Effector CD4-positive, alpha-beta T cell (primary cell): ENCODE measurements at regions not wholly inside any gene's neighbourhood (a gene's known extent, or its start where the extent isn't known, plus 50 kb on each side); places are given as distances from the start of the nearest gene placed in this dataset.

Experiments
- DNase-seq: peaks from one replicate; pipeline ENCODE4 v3.0.0-alpha.2; 2020

DNA sequence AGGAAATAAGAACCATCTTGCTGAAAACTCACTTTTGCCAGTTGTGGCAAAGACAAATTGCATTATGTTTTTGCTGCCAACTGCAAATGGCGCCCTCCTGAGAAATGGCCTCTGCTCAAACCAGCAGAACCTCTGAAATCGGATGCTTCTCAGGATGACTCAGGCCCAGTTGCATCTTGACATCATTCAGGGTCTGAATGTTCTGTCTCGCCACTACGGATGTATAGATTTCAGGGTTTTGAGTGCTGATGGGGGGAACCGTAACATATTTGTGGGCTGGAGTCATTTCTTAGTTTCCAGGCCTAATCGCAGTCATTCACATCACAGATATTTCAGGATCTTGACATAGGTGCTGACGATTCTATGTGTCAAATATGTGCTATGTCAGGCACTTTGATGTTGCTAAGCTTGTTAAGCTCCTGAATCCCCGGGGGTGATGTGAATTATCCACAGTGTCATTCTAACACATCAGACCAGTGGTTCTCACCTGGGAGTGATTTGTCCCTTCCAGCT is 207.1 kb downstream of the NFATC2 start:
- no peak for DNase-seq

DNA sequence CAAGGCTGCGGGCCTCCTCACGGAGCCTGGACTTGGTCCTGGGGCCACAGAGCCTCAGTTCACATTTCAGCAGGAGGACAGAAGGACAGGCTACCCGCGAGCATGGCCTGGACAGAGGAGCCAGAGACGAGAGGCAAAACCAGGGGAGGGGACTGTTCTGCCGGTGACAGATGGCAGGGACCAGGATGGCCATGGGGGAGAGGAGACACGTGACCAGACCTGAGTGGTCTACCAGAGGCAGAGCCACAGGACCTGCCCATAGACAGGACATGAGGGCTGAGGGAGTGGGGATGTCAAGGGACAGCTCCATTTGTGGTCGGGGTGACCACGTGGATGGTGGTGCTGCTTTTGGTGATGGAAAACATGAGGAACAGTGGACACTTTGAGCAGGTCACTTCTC is 207.9 kb downstream of the NFATC2 start:
- DNase-seq, result no peak

DNA sequence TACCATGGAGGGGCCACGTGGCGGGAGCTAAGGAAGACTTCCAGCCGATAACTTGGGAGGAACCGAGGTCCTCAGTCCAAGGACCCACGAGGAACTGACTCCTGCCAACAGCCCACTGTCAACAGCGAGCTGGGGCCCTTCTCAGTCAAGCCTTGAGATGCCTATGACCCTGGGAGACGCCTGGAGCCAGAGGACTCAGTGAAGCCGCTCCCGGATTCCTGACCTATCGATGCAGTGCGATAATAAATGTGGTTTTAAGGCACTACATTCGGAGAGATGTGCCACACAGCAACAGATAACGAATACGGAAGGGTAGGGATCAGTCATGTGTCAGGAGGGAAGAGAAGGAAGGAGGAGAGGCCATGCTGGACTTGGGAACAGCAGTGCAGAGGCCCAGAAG is 208.5 kb downstream of the NFATC2 start:
- DNase-seq, result no peak

GRCh38 chr20:51333446-51333845 is 209.1 kb downstream of the NFATC2 start:
- no peak for DNase-seq

- no peak for DNase-seq
Observed at GRCh38 chr20:51331481-51331880, 211.0 kb downstream of the NFATC2 start.

- DNase-seq, result no peak
Observed at GRCh38 chr20:51329845-51330244, 212.7 kb downstream of the NFATC2 start.

- no peak for DNase-seq
Observed at GRCh38 chr20:51327251-51327841, 215.2 kb downstream of the NFATC2 start.

- DNase-seq, result no peak
Observed at GRCh38 chr20:51326201-51326819, 216.2 kb downstream of the NFATC2 start.

DNA sequence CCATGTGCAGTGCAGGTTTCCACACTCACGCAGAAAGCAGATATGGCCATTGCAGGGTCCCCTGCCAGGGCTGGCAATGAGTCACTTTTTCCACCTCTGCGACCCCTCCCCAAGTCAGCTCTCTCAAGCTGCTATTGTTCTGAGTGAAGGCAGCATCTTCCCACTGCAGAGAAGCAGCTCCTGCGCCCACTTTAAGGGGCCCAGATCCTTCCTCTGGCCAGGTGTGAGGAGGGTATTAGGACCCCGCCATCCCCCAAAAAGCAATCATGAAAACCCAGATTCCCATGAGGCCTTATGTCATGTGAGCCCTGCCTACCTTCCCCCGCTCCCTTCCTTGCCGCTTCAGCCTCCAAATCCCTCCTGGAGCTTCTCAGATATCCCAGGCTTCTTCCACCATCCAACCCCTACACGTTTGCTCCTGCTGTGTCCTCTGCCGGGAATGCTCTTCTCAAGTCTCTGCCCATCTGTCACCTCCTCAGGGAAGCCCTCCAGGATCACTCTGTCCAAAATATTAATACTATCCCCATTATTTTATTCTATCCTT is 220.3 kb downstream of the NFATC2 start:
- DNase-seq, result no peak

- DNase-seq, result no peak
Observed at GRCh38 chr20:51321343-51322163, 221.0 kb downstream of the NFATC2 start.

- no peak for DNase-seq
Observed at GRCh38 chr20:51319522-51319921, 223.0 kb downstream of the NFATC2 start.

GRCh38 chr20:51318058-51318949 is 224.2 kb downstream of the NFATC2 start:
- peak; percentile 16 for DNase-seq

- DNase-seq, result no peak
Observed at GRCh38 chr20:51315390-51315789, 227.1 kb downstream of the NFATC2 start.

DNA sequence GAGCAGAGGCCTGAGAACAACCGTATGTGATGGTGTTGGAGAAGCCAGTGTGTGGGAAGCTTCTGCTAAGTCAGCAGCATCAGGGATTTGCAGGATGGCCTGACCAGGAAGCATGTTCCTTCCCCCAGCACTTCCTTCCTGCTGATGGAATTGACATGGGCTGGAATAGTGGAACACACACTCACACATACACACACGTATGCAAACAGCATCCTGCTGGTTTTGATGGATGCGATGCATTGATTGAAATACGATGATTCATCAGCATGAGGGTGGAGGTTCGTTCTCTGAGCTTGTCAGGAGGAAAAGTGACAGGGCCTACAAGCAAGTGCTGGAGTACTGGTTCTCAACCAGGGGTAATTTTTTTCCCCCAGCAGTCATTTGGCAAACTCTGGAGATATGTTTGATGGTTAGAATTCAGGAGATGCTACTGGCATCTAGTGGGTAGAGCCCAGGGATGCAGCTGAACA is 229.1 kb downstream of the NFATC2 start:
- no peak for DNase-seq

- no peak for DNase-seq
Observed at GRCh38 chr20:51312480-51312783, 230.1 kb downstream of the NFATC2 start.

DNA sequence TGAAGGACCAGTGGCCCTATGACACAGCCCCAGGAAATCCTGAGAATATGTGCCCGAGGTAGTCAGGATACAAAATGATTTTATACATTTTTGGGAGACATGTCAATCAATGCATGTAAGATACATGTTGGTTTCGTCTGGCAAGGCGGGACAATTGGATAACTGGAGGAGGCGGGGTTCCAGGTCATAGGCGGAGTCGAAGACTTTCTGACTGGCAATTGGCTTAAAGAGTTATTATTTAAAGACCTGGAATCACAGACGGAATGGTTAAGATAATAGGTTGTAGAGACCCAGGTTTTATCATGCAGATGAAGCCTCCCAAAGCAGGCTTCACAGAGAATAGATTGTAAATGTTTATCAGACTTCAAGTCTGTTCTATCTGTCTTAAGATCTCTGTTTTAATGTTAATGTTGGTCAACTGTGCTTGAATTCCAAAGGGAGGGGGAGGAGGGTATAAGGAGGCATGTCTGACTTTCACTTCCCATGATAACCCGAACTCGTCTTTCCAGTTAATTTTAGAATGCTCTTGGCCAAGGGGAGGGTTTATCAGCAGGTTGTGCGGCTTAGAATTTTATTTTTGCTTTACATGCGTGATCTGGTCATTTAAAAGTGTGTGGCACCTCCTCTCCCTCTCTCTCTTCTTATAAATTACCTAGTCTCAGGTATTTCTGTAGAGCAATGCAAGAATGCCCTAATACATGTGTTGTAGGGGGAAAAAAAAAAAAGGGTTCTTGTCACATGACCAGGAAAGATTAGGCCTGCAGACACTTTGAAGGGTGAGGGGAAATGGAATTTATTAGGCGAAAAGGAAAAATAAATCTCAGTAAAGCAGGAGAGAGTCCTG is 230.7 kb downstream of the NFATC2 start:
- DNase-seq, result no peak

- no peak for DNase-seq
Observed at GRCh38 chr20:51310216-51310615, 232.3 kb downstream of the NFATC2 start.

- DNase-seq, result no peak
Observed at GRCh38 chr20:51309128-51309527, 233.4 kb downstream of the NFATC2 start.

- peak; percentile 52 for DNase-seq
Observed at GRCh38 chr20:51306521-51307358, 235.8 kb downstream of the NFATC2 start.

DNA sequence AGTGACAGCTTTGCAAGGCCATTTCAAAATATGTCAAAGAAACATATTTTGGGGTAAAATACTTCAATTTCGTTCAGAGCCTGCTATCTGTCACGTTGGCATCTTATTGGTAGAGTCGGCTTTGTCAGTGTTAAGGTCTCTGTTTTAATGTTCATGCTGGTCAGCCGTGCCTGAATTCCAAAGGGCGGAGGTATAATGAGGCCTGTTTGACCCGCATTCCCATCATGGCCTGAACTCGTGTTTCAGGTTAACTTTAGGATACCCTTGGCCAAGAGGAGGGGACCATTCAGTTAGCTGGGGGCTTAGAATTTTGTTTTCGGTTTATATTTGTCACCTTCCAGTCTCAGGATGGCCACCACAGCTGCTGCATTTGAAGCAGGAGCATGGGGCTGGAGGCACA is 236.4 kb downstream of the NFATC2 start:
- no peak for DNase-seq
